SU-DHL-6 (cell line): ENCODE measurements at regions not wholly inside any gene's neighbourhood (a gene's known extent, or its start where the extent isn't known, plus 50 kb on each side); places are given as distances from the start of the nearest gene placed in this dataset.

Source experiments
- H2AFZ ChIP-seq: fragments of 200-600 bp; sonication (generic); 2 replicates; pipeline ENCODE4 v1.6.1; 2014; ENCODE audit warnings: low read depth, mild to moderate bottlenecking, moderate library complexity, mixed read lengths, antibody characterized with exemption, low read length; ENCODE audit not compliant: severe bottlenecking
- H3F3A ChIP-seq: fragments of 200-600 bp; shearing (Covaris generic); 2 replicates; pipeline ENCODE4 v1.6.0; 2016; ENCODE audit warnings: antibody characterized with exemption, mild to moderate bottlenecking; ENCODE audit not compliant: insufficient read depth
- H3K27ac ChIP-seq: fragments of 200-600 bp; sonication (generic); 2 replicates; pipeline ENCODE4 v1.5.1; 2016; ENCODE audit warnings: low read depth, mild to moderate bottlenecking, low read length, moderate library complexity, mixed read lengths
- H3K27me3 ChIP-seq: fragments of 200-600 bp; sonication (generic), shearing (Covaris generic); 2 replicates; pipeline ENCODE4 v1.6.0; 2014; ENCODE audit warnings: mild to moderate bottlenecking, low read length
- H3K36me3 ChIP-seq: fragments of 200-600 bp; sonication (generic); 2 replicates; pipeline ENCODE4 v1.6.1; 2014; ENCODE audit warnings: mild to moderate bottlenecking, low read length, mixed read lengths
- H3K4me2 ChIP-seq: fragments of 300-600, 200-600 bp; shearing (Covaris generic), sonication (generic); 2 replicates; pipeline ENCODE4 v1.6.0; 2014; ENCODE audit warnings: low read length, low read depth, mild to moderate bottlenecking; ENCODE audit not compliant: poor library complexity, severe bottlenecking
- H3K4me3 ChIP-seq: fragments of 200-600 bp; sonication (generic); 2 replicates; pipeline ENCODE4 v1.5.1; 2014; ENCODE audit warnings: antibody characterized with exemption, low read length, mild to moderate bottlenecking, mixed read lengths; ENCODE audit not compliant: insufficient read depth, poor library complexity, severe bottlenecking
- H3K79me2 ChIP-seq: fragments of 200-600 bp; sonication (generic); 2 replicates; pipeline ENCODE4 v1.6.1; 2014; ENCODE audit warnings: mild to moderate bottlenecking, low read length, moderate library complexity; ENCODE audit not compliant: insufficient read depth
- H3K9ac ChIP-seq: fragments of 200-600 bp; sonication (generic); 2 replicates; pipeline ENCODE4 v1.7.0; 2014; ENCODE audit warnings: mild to moderate bottlenecking, low read length
- H3K9me2 ChIP-seq: fragments of 200-600 bp; sonication (generic); replicated peaks from 2 replicates; pipeline ENCODE4 v1.6.1; 2014; ENCODE audit warnings: low read length; ENCODE audit not compliant: insufficient read depth
- H3K9me3 ChIP-seq: fragments of 200-600 bp; sonication (generic); 2 replicates; pipeline ENCODE4 v1.6.1; 2014; ENCODE audit warnings: low read length, mixed read lengths; ENCODE audit not compliant: insufficient read depth
- H4K20me1 ChIP-seq: fragments of 200-600 bp; sonication (generic); 2 replicates; pipeline ENCODE4 v1.6.1; 2014; ENCODE audit warnings: low read depth, mild to moderate bottlenecking, antibody characterized with exemption, low read length, moderate library complexity, mixed read lengths
- EZH2phosphoT487 ChIP-seq: fragments of 200-600 bp; sonication (generic), shearing (Covaris generic); conservative IDR thresholded peaks from 2 replicates; pipeline ENCODE4 v1.6.1; 2018; ENCODE audit warnings: mild to moderate bottlenecking, antibody characterized with exemption, low read length, moderate library complexity, mixed read lengths
- TF ChIP-seq, protein P1 (sequence below): fragments of 200-600 bp; sonication (generic); IDR thresholded peaks from one replicate; pipeline ENCODE4 v1.5.1; 2017; ENCODE audit warnings: antibody characterized with exemption, mild to moderate bottlenecking, low read length, moderate library complexity; ENCODE audit not compliant: insufficient read depth, poor library complexity, severe bottlenecking

DNA sequence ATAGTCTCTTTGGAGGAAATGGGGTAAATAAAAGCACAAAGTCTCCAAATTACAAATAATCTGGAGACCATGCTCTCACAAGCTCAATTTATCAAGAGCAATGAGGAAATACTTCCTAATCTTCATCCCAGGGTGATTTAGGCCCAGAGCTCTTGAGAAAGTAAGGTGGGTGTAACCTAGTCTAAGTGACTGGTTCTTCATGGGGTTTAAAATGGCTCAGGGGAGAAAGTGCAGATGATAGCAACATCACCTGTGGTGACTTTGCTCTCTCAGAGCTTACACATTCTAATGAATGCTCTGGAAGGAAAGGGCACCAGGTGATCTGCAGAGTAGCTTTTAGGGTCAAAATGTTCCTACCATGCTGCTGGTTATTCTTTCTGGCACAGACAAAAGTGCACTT lies 118.4 kb upstream of the TP63 start:
- Histone ChIP-seq H3K36me3 (no peaks in the 10 kb centered on the region), H3K4me2 (peak overlapping the region; percentile 35), H3K79me2 (no peaks in the 10 kb centered on the region), H3F3A (no peaks in the 10 kb centered on the region), H3K27ac (peak overlapping the region; percentile 61), H3K27me3 (no peaks in the 10 kb centered on the region), H3K9me2 (no peaks in the 10 kb centered on the region), H4K20me1 (no peaks in the 10 kb centered on the region), H3K4me3 (no peak overlapping the region), H3K9ac (peak overlapping the region; percentile 16; the same call in 1 of the 2 replicates), H3K9me3 (no peaks in the 10 kb centered on the region), H2AFZ (no peak overlapping the region)
- TF ChIP-seq, protein P1, sequence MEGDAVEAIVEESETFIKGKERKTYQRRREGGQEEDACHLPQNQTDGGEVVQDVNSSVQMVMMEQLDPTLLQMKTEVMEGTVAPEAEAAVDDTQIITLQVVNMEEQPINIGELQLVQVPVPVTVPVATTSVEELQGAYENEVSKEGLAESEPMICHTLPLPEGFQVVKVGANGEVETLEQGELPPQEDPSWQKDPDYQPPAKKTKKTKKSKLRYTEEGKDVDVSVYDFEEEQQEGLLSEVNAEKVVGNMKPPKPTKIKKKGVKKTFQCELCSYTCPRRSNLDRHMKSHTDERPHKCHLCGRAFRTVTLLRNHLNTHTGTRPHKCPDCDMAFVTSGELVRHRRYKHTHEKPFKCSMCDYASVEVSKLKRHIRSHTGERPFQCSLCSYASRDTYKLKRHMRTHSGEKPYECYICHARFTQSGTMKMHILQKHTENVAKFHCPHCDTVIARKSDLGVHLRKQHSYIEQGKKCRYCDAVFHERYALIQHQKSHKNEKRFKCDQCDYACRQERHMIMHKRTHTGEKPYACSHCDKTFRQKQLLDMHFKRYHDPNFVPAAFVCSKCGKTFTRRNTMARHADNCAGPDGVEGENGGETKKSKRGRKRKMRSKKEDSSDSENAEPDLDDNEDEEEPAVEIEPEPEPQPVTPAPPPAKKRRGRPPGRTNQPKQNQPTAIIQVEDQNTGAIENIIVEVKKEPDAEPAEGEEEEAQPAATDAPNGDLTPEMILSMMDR: no peak
- TF ChIP-seq EZH2phosphoT487: no peak

GRCh38 chr3:189513281-189514117 lies 117.7 kb upstream of the TP63 start:
- Histone ChIP-seq H4K20me1 (no peaks in the 10 kb centered on the region), H3K79me2 (no peaks in the 10 kb centered on the region), H3K27me3 (no peaks in the 10 kb centered on the region), H3K4me3 (no peak overlapping the region), H3K9me2 (no peaks in the 10 kb centered on the region), H2AFZ (no peak overlapping the region), H3F3A (no peaks in the 10 kb centered on the region), H3K9ac (no peak overlapping the region), H3K27ac (peak overlapping the region; percentile 61), H3K4me2 (peak overlapping the region; percentile 35), H3K36me3 (no peaks in the 10 kb centered on the region), H3K9me3 (no peaks in the 10 kb centered on the region)
- no peak for TF ChIP-seq EZH2phosphoT487
- TF ChIP-seq, protein P1: no peak

GRCh38 chr3:189516039-189516438 lies 115.2 kb upstream of the TP63 start:
- Histone ChIP-seq H3K4me3 (no peak overlapping the region), H3K36me3 (no peaks in the 10 kb centered on the region), H3K79me2 (no peaks in the 10 kb centered on the region), H3K4me2 (peak overlapping the region; percentile 29), H3K9me3 (no peaks in the 10 kb centered on the region; the same call in 1 of the 2 replicates), H3K27me3 (no peaks in the 10 kb centered on the region), H2AFZ (no peak overlapping the region), H3K27ac (peak overlapping the region; percentile 43), H3K9ac (no peak overlapping the region), H3F3A (no peaks in the 10 kb centered on the region), H3K9me2 (no peaks in the 10 kb centered on the region), H4K20me1 (no peaks in the 10 kb centered on the region)
- no peak for TF ChIP-seq EZH2phosphoT487
- TF ChIP-seq, protein P1: no peak
